ENCODE measurements at regions not wholly inside any gene's neighbourhood (a gene's known extent, or its start where the extent isn't known, plus 50 kb on each side); places are given as distances from the start of the nearest gene placed in this dataset.
A peak's percentile ranks its signal among the peaks of the same experiment; 100 is the strongest.

DNA sequence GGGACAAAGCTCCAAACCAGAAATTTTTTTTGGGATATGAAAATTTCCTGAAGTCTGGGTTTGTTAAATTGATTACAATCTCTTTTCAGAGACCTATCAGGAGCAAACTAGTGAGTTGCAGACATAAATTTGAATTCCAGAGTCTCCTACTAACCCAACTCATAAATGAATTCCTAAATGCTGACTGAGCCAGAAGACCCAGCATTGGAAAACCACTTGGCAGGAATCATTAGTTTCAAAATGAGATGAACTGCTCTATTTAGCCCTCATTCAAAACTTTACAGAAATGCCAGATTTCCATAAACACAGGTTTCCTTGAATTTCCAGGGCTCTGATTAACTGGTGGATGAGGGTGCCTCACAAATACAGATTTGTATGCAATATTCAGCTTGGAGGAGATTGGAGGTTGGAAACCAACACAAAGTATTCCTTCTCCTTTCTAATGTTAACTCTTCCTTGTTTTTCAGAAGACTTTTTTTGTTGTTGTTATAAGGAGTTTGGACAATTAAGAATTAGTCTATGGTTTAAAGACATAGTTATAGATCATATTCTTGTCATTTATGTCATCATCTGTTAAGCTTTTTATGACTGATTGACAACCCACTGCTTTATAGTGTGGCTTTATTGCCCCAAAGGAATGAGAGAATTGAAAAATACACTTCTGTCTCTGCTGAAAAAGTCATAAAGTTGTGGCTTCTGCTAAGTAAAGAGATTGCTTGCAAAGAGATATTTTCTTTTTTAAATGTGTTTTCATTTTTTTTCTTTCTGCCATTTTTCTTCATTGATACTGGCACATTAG lies 222.8 kb downstream of the HLX start:
- TF ChIP-seq, protein P1, sequence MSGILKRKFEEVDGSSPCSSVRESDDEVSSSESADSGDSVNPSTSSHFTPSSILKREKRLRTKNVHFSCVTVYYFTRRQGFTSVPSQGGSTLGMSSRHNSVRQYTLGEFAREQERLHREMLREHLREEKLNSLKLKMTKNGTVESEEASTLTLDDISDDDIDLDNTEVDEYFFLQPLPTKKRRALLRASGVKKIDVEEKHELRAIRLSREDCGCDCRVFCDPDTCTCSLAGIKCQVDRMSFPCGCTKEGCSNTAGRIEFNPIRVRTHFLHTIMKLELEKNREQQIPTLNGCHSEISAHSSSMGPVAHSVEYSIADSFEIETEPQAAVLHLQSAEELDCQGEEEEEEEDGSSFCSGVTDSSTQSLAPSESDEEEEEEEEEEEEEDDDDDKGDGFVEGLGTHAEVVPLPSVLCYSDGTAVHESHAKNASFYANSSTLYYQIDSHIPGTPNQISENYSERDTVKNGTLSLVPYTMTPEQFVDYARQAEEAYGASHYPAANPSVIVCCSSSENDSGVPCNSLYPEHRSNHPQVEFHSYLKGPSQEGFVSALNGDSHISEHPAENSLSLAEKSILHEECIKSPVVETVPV (CRISPR knock-in tag; IDR thresholded peaks at IDR 0.05), result no peak
- no peak for TF ChIP-seq ZNF565 (CRISPR knock-in tag; conservative IDR thresholded peaks at IDR 0.05; ENCODE audit: low read depth)
- TF ChIP-seq ZFP3 (CRISPR knock-in tag; IDR thresholded peaks at IDR 0.05), result no peak
- TF ChIP-seq, protein P2, sequence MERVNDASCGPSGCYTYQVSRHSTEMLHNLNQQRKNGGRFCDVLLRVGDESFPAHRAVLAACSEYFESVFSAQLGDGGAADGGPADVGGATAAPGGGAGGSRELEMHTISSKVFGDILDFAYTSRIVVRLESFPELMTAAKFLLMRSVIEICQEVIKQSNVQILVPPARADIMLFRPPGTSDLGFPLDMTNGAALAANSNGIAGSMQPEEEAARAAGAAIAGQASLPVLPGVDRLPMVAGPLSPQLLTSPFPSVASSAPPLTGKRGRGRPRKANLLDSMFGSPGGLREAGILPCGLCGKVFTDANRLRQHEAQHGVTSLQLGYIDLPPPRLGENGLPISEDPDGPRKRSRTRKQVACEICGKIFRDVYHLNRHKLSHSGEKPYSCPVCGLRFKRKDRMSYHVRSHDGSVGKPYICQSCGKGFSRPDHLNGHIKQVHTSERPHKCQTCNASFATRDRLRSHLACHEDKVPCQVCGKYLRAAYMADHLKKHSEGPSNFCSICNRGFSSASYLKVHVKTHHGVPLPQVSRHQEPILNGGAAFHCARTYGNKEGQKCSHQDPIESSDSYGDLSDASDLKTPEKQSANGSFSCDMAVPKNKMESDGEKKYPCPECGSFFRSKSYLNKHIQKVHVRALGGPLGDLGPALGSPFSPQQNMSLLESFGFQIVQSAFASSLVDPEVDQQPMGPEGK (CRISPR knock-in tag; IDR thresholded peaks at IDR 0.05; ENCODE audit: borderline replicate concordance), result no peak; the same call in 1 of the 2 replicates
- TF ChIP-seq TOX (CRISPR knock-in tag; IDR thresholded peaks at IDR 0.05; ENCODE audit: borderline replicate concordance), result peak; percentile 95
- no peak for TF ChIP-seq ZFP30 (CRISPR knock-in tag; IDR thresholded peaks at IDR 0.05)
- TF ChIP-seq, protein P3, sequence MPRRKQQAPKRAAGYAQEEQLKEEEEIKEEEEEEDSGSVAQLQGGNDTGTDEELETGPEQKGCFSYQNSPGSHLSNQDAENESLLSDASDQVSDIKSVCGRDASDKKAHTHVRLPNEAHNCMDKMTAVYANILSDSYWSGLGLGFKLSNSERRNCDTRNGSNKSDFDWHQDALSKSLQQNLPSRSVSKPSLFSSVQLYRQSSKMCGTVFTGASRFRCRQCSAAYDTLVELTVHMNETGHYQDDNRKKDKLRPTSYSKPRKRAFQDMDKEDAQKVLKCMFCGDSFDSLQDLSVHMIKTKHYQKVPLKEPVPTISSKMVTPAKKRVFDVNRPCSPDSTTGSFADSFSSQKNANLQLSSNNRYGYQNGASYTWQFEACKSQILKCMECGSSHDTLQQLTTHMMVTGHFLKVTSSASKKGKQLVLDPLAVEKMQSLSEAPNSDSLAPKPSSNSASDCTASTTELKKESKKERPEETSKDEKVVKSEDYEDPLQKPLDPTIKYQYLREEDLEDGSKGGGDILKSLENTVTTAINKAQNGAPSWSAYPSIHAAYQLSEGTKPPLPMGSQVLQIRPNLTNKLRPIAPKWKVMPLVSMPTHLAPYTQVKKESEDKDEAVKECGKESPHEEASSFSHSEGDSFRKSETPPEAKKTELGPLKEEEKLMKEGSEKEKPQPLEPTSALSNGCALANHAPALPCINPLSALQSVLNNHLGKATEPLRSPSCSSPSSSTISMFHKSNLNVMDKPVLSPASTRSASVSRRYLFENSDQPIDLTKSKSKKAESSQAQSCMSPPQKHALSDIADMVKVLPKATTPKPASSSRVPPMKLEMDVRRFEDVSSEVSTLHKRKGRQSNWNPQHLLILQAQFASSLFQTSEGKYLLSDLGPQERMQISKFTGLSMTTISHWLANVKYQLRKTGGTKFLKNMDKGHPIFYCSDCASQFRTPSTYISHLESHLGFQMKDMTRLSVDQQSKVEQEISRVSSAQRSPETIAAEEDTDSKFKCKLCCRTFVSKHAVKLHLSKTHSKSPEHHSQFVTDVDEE (CRISPR knock-in tag; IDR thresholded peaks at IDR 0.05), result no peak
- TF ChIP-seq, protein P4, sequence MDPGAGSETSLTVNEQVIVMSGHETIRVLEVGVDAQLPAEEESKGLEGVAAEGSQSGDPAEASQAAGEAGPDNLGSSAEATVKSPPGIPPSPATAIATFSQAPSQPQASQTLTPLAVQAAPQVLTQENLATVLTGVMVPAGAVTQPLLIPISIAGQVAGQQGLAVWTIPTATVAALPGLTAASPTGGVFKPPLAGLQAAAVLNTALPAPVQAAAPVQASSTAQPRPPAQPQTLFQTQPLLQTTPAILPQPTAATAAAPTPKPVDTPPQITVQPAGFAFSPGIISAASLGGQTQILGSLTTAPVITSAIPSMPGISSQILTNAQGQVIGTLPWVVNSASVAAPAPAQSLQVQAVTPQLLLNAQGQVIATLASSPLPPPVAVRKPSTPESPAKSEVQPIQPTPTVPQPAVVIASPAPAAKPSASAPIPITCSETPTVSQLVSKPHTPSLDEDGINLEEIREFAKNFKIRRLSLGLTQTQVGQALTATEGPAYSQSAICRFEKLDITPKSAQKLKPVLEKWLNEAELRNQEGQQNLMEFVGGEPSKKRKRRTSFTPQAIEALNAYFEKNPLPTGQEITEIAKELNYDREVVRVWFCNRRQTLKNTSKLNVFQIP (CRISPR knock-in tag; IDR thresholded peaks at IDR 0.05; ENCODE audit: borderline replicate concordance, low read depth), result peak; percentile 44; the same call in 1 of the 2 replicates
- TF ChIP-seq SNAI2 (CRISPR knock-in tag; IDR thresholded peaks at IDR 0.05), result no peak
- TF ChIP-seq TCF4 (CRISPR knock-in tag; IDR thresholded peaks at IDR 0.05; ENCODE audit: borderline replicate concordance), result no peak
- no peak for TF ChIP-seq GLIS3 (CRISPR knock-in tag; IDR thresholded peaks at IDR 0.05)
- TF ChIP-seq ZNF70 (CRISPR knock-in tag; IDR thresholded peaks at IDR 0.05), result no peak
- TF ChIP-seq OSR1 (CRISPR knock-in tag; IDR thresholded peaks at IDR 0.05), result peak; percentile 86; the same call in 1 of the 2 replicates
- TF ChIP-seq, protein P5, sequence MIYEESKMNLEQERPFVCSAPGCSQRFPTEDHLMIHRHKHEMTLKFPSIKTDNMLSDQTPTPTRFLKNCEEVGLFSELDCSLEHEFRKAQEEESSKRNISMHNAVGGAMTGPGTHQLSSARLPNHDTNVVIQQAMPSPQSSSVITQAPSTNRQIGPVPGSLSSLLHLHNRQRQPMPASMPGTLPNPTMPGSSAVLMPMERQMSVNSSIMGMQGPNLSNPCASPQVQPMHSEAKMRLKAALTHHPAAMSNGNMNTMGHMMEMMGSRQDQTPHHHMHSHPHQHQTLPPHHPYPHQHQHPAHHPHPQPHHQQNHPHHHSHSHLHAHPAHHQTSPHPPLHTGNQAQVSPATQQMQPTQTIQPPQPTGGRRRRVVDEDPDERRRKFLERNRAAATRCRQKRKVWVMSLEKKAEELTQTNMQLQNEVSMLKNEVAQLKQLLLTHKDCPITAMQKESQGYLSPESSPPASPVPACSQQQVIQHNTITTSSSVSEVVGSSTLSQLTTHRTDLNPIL (CRISPR knock-in tag; IDR thresholded peaks at IDR 0.05; ENCODE audit: low read depth), result no peak
